HG03103 (cell line): ENCODE measurements at regions not wholly inside any gene's neighbourhood (a gene's known extent, or its start where the extent isn't known, plus 50 kb on each side); places are given as distances from the start of the nearest gene placed in this dataset.

Experiments
- ATAC-seq: cut with Tn5 transposase; IDR thresholded peaks from one replicate; pipeline ENCODE4 v1.9.1; 2021; ENCODE audit warnings: low read depth; ENCODE audit not compliant: unreplicated experiment

DNA sequence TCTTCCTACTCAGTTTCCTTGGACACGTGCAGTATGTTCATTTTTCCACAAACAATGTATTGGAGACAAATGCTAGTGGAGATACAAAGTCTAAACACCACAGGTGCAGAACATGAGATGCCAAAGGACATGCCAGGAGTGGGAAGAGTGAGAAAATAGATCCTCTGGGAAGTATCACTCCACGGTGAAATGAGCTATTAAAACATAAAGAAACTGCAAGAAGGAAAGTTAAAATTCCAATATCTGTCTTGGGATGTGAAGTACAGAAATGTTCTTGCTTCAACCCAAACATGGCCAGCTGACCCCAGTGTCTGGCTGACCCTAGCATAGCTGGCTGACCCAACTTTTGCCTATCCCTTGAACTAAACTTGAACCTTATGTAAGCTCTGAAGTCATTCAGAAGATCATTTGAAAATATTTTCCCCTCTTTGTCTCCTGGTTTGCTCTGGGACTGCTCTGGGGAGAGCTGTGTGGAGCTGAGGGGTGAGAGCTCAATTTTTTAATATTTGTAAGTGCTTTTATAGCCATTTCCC lies 59.5 kb downstream of the FZD1 start:
- no peak for ATAC-seq

DNA sequence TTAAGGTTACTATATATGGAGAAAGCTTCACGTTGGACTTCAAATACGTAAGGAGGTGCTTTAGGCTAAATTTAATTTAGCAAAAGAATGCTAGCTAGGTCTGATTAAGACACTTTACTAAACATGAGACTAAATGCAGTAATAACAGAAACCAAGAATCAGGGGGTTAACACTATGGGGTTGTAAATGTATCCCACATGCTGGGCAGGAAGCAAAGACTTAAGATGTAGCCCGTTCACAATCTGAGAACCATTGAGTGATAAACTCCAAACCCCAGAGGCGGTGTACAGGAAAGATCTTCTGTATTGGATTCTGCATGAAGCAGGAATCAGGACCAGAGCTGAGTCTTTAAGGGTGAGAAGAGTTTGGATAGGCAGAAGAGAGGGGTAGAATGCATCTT lies 60.4 kb downstream of the FZD1 start:
- no peak for ATAC-seq

DNA sequence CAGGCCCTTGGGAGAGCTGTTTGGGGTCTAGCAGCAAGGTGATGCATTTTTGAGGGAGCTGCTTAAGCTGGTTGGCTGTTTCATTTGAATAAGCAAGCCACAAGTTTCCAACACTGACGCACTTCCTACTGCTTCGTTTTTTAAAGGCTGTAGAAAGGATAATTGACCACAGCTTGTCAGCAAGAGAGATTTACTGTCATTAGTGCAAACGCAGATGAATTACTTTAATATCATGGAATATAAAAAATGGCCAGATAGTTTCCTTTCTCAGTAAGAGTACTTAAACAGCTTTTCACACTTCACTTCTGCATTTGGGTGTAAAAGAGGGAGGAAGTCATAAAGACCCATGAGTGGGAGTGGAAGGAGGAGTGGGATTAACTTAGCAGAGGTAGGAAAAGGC lies 61.5 kb downstream of the FZD1 start:
- ATAC-seq: no peak

DNA sequence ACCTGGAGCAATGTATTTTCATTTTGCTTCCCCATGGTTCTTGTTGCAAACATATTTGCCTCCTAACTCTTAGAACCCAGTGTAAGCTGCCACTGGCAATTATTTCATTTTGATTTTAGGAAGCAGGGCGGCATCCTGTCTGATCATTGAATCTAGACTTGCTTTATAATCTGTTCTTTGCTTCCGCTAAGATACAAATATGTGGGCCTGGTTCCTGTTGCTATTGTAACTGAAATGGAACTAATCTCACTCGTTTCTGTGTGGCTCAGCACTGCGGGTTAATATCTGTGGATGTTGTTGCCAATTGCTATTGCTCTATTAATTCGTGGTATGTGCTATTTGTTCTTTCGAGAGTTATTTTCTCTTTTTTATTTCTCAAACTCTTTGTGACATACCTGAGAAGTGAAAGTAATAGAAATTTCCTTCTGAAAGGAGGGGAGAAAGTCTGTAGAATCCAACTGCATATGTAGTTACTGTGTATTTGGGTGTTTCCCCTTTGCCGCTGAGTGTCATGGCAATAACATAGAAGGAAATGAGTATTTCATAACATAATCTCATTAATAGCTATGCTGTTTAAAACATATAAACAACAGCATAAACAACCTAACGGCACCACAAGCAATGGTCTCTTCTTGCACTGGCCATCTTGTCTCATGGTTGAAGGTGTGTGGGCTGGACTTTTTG lies 62.4 kb downstream of the FZD1 start:
- ATAC-seq: no peak

DNA sequence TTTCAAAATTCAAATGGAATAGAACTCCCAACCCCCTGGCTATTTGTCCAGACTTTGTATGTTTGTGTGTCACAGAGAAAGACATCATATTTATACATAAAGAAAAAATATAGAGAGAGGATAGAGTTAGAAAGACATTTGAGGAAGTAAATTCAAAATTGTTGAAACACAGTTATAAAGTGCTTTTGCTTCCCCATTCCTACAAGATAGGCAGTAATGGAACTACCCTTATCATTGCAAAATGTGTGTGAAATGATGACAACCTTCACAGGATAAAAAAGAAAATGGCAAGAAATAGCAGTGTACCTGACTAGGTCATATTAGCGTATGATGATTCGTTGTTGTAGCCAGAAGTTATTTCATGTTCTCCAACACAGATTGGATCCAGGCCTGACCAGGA lies 63.1 kb downstream of the FZD1 start:
- no peak for ATAC-seq

DNA sequence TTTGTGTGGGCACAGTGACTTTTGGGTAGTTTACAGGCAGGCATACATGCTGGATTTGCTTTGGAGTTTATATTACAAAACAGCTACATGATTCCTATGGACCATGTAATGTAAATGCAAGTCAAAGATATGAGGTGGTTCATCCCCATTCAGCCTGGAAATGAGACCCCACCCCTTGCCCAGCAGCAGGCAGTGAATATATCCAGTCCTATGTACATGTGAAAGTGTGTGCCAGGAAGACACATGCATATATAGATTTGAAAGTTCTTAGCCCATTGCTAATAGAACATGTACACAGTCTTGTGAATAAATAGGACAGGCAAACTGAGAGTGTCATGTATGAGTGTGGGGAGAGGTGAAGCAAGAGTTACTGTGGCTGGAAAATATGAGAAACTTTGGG lies 65.3 kb downstream of the FZD1 start:
- no peak for ATAC-seq

DNA sequence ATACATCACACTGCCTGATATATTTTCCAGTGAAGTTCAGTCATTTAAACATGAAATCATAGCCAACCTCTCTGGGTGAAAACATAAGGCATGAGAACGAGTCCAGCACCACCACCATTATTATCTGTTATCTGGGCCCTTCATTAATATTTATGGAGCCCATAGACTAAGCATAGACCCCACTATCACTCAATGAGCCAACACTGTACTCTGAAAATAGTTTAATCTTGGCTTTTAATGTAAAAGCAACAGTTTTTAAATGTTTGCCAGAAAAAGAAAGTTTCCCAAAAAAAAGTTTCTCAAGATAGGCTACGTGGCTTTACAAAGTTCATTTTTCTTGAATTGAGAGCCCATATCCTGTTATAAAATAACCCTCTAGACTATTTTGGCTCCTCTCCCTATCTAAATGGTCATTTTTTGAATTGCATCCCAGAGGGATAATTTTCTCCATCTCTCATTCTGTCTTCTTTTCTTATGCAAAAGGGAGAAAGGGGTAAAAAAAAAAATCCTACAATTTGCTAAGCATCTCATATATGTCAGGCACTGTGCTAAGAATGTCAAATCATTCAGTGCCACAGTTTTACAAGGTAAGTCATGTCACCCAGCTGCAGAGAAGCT lies 66.1 kb downstream of the FZD1 start:
- ATAC-seq: no peak

DNA sequence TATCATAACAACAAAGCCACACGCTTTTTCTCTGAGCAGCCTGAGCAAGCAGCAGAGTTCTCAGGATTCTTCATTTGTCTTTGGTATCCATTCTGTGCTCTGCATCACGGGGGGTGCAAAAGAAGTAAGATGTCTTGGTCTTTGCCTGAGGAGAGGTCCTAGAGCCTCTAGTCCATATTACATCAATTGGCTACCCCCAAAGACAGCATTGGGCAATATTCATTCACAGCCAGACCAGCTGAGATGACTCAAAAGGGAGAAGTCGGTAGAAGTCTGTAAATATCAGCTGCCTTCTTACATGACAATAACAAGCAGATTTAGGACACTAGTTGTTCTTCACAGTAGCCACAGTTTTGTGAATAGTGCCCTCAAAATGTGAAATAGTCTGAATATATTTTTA lies 66.6 kb downstream of the FZD1 start:
- no peak for ATAC-seq

DNA sequence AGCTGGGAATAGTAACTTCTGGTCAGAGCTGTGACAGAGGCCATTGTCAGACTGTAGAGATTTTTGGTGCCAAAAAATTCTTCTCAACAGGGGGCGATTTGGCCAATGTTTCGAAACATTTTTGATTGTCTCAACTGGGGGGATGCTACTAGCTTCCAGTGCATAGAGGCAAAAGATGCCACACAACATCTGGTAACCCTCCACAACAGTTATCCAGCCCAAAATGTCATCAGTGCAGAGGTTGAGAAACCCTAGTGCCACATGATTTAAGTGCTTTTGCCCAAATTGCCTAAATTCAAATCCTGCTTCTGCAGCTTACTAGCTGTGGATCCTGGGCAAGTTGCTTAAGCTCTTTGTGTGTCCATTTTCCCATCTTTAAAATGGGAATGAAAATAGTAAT lies 71.9 kb downstream of the FZD1 start:
- no peak for ATAC-seq

DNA sequence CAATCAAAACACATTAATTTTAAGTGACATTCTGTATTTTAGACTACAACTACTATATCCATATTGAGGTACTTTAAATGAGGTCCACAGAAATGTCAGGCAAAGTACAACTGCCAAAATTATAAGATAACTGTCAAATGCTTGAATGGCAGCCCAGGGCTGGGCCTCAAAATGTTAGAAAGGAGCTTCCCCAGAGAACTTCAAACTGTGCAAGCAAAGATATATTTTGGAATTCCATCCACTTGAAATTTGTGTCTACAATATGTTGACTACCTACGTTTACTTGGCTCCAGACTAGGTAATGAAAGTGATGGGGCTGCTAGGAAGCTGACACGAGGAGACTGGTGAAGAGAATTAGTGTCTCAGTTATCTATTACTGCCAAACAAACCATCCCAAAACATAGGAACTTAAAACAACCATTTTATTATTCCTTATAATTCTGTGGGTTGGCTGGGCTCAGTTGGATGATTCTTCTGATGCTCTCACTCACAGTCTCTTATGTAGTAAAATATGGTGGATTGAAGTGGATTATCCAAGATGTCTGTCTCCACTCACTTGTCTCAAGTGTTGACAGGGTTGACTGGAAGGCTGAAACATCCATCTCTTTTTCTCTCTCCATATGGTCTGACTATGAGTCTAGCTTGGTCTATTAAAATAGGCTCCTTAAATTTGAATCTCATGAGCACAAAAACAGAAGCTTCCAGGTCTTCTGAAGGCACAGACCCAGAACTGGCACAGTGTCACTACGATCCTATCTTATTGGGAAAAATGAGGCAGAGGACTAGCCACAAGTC lies 74.2 kb downstream of the FZD1 start:
- ATAC-seq: no peak

DNA sequence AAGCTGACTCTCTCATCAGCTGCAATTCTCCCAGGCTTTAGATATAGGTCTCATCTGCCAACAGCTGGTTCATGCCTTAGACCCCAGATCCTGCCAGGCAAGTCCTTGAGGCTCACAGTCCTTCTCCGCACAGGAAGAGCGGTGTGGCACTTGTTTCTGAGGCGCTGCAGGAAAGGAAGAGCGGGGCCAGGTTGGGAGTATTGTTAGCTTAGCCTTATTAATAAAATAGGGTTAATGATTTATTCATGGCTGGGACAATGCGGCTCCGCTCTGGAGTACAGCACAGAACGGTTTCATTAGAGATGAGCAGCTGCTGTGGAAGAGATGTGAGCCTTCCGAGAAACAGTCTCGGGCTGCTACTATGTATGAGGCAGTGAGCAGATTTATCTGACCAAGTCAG lies 78.1 kb downstream of the FZD1 start:
- no peak for ATAC-seq

DNA sequence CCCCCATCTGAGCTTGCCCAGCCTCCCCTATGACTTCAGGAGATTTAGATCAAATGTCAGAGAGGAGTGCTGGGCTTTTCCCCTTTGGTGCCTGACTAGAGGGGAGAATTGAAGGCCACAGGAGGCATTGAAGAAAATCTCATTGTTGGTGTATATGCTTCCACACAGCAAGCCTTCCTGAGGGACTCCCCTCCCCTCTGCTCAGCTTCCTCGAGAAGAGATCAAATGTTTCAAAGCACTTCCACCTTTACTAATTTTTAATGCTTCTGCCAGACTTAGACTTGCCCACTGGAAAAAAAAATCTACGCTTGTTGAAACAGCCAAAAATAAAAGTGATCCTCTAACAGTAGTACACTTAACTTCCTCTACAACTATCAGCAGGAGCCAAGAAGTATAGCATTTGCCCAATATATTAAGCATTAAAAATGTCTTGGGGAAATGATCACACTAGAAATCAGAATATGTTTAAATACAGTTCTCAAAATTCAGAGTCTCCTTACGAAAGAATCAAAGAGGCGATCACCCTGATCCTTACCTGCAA lies 79.3 kb downstream of the FZD1 start:
- no peak for ATAC-seq

DNA sequence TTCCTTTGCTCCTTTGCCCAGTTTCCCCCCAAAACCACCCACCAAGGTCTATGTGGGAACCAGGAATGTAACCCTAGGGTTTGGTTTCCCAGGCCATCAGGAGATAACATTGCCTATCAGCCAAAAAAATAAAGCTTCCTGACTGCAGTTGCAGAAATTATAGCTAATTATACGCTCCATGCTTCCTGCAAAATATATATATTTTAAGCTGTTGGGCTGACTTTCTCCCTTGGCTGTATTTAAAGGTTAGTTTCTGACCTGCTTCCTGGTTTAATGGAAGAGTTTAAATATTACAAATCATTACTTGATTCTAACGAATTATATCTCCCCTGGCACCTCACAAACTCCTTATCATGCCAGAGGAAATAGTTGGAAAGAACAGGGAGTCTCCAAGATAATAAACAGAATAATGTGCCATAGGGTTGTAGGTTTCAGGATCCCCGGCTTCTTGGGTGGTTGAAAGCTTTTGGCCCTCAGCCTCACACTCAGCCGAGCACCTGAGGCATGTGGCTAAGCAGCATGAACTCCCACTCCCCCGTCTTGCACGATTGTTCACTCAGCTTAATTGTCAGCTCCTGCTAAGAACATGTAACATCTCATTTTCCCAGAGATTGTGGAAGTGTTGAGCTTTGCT lies 79.9 kb downstream of the FZD1 start:
- ATAC-seq: no peak

DNA sequence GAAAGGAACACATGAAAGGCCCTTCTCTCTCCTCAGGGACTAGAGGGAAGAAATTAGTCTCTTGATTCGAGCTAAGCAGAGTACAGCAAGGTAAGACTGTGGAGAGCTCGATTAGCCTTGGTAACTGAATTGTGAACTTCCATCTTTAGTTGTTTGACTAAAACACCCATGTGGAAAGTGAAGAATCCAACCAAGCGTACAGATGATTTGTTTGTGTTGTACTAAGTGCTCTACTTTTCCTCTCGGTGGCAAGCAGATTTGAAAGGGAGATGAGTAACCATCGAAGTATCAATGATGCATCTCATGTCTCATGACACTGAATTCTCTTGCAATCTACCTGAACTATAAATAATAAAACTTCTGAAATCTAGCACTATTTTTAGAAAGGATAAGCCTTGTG lies 80.7 kb downstream of the FZD1 start:
- no peak for ATAC-seq

DNA sequence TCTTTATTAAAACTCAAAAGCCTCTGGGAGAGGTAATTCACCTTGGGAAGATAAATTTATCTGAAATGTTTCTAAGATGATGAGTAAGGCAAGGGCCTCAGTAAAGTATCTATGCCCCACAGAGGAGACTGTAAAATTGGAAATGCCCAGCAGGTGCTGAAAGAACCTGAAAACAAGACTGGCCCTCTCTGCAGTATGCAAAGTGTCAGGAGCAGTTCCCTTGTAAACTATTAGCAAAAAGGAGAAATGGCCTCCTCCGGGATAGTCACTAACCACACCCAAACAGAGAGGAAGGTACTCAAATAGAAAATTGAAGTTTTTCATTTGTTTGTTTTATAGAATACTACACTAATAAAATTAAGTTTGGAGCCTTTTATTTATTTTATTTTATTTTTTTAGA lies 81.2 kb downstream of the FZD1 start:
- ATAC-seq: no peak

DNA sequence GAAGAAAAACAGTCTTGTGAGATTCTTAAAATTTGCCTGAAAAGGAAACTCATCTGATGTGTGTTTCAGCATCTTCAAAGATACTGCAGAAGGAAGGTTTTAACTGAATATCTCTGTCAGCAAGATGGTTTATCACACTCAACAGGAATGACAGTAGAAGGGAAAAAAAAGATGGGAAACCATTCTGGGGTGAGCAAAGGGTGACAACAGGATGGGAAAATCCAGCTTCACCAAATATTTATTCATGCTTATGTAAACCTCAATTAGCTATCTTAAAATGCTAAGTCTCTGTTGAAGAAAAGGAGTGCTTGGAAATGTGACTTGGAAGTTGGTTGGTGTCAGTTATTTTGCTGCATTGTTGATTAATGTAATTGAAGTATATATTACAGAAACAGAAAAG lies 82.2 kb downstream of the FZD1 start:
- ATAC-seq: no peak

DNA sequence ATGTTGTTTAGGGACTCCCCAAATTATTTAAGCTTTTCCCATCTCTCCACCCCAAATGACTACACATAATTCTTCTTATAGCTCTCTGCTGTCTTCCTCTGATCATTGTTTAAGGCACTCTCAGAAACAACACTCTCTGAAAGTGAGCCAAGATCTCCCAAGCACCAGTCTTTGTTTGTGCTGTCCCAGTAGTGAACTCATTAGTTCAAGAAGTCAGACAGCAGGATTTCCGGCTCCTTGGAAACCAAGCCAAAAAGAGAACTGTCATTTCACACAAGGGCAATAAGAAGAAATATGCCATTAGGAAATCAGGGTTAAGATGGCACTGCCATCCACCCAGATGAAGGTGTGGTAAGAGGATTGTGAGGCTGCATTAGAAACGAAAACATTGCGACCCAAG lies 83.1 kb downstream of the FZD1 start:
- ATAC-seq: no peak

DNA sequence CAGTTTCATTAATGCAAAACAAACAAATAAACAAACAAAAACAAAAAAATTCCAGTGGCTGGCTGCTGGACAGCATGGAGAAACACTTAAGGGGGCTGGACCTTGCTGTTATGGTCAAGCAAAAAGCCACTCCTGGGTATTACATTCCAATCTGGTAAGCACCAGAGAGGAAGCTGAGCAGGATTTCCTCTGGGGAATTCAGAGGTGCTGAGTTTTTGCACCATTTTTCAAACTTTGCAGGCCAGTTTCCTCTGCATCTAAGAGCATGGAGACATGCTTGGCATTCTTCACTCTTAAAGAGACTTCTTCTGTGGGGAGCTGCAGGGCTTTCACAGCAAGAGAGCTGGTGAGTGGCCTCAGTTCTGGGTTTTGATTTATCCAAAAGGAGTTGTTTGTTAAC lies 84.5 kb downstream of the FZD1 start:
- ATAC-seq: no peak

DNA sequence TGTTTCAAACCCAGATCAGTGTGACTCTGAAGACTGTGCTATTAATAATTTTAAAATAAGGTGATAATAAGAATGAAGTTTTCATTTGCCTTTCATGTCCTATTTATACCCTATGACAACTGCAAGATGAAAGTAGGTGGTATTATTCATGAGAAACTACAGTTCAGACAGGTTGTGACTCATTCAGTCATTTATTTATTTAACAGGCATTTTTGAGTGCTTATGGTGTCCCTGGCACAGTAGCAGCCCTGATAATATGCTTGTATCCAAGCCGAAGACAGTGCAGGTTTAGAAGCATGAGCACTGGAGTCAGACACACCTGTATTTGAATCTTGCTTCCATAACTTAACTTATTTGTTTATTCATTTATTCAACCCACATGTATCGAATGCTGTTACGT lies 87.1 kb downstream of the FZD1 start:
- ATAC-seq: no peak

DNA sequence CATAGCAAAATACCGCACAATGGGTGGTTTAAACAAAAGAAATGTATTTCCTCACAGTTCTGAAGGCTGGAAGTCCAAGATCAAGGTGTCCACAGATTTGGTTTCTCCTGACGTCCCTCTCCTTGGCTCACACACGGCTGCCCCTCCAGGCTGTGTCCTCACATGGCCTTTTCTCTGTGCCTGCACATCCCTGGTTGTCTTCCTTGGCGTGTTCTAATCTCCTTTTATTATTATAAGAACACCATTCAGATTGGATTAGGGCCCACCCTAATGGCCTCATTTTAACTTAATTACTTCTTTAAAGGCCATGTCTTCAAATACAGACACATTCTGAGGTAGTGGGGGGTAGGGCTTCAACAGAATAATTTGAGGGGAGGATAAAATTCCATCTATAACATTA lies 87.9 kb downstream of the FZD1 start:
- ATAC-seq: no peak

DNA sequence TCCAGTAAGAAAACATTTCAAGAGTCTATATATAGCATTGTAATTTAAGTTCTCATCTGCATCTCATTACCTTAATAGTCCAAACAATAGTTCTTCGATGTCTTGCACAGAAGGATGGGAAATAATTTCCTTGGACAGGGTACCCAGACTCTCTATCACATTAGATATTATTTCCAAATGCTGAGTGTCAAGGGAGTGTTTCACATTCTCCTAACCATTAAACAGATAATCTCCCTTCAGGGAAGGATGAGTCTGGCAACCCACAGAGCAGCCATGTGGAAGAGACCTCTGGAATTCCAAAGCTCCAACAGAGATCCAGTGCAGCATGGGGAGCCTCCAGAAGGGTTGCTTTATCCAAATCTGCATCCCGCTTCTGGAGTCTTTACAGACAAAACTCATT lies 89.6 kb downstream of the FZD1 start:
- ATAC-seq: no peak
